ENCODE measurements at regions not wholly inside any gene's neighbourhood (a gene's known extent, or its start where the extent isn't known, plus 50 kb on each side); places are given as distances from the start of the nearest gene placed in this dataset.

DNA sequence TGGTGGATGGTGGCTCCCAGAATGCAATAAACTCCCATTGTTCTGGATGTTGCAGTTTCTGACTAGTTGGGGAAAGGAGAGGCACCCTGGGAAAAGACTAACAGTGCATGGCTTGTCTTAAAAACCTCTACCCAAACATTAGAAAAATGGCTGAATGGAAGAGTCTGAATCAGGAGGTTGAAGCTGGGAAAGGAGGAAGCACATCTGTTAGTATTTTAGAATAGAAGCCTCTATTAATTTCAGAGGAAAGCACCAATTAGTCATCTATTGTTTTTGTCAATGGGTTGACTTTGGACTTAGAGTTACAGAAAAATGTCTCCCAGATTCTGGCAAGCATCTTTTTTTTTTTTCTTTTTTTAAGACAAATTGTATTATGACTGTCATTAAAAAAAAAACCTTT is 56.1 kb upstream of the ELMO1 start:
- FAIRE-seq = no peak

GRCh38 chr7:37505750-37506353 is 57.2 kb upstream of the ELMO1 start:
- no peak for FAIRE-seq

DNA sequence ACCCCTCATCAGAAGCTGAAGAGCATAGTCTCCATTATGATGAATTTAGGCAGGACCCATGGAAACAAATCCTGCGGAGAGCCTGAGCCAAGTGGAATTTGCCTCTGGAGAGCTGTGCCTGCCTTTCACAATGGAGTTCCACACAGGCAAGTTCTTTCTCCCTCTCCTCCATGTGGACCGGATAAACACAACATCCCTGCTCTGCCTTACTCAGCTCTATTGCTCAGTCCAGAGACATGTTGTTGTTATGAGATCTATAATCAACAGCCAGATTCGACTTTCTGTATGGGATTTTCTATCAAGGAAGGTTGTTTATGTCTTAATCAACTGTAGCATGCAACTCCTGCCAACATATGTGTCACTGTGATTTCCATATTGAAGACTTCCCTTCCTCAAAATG is 59.5 kb upstream of the ELMO1 start:
- no peak for FAIRE-seq

DNA sequence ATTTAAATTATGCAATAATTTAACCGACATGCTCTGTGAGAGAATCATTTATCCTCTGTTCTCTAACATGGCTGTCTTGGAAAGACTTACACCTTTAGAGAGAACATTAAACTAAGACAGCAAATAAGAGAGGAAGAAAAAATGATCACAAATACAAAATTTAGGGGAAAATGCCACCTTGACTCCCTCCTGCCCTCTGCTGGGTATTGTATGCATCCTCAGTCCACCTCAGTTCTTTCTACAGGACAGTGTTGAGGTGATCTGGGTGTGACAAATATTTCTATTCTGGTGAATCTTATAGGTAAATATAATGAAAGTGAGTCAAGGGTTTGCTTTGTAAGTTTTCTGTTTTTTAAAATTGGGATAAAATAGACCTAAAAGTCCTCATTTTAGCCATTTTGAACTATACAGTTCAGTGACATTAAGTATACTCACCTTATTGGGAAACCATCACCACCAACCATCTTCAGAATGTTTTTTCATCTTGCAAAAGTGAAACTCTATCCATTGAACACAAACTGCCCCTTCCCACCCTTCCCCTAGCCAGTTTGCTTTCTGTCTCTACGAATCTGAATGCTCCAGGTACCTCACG is 61.5 kb upstream of the ELMO1 start:
- peak; percentile 39 for FAIRE-seq

GRCh38 chr7:37511915-37512314 is 63.3 kb upstream of the ELMO1 start:
- FAIRE-seq = no peak

- no peak for FAIRE-seq
Observed at GRCh38 chr7:37514497-37514896, 65.8 kb upstream of the ELMO1 start.

DNA sequence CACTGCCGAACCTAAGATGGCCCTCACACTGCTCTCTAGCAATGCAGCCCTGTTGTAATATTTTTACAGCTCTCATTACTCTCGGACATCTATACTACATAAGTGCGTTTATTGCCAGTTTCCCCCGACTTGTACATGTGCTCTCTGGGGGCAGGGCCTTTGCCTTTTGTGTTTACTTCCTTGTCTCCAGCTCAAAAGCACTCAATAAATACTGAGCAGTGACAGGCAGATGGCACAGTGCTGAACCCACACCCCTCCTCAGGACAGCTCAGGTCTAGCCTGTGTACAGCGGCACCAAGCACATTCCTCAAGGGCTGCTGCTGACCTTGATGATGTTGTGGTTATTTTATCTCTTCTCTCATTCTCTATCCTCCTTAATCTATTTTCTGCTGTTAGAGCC is 68.0 kb upstream of the ELMO1 start:
- no peak for FAIRE-seq

DNA sequence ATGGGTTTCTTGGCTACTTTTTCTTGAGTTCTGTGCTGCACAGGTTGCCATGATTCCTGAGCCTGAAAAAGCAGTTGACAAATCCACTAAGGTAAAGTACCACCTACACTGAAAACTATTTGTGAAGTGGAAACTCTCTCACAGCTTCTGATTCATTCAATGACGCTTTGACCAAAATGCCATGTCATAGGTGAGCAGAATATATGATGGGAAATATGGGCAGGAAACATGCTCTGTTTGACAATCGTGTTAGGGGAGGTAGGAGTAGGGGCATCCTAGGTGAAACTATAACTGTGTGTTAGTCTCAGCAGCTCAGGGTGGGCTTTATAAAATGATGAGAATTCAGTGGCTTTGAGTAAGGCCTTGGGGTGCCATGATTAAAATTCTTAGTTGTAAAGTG is 69.6 kb upstream of the ELMO1 start:
- FAIRE-seq = no peak

- no peak for FAIRE-seq
Observed at GRCh38 chr7:37524056-37524455, 75.4 kb upstream of the ELMO1 start.

GRCh38 chr7:37524797-37525196 is 76.1 kb upstream of the ELMO1 start:
- FAIRE-seq = no peak

DNA sequence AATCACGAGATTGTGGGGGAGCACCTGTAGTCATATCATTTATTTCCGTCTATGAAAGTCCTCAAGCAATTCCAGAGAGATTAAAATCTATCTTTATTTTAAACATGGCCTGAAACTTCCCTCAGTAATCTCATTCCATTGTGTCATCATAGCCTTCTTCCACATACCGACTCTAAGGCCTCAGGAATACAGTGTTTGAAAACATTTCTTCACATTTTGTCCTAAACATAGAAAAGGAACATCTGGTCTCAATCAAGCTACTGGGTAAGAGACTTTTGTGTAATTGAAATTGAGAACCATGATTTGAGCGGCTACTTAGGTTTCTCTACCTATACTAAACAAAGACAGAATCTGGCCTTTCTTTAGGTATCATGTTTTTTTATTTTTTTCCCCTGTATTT is 78.0 kb upstream of the ELMO1 start:
- FAIRE-seq = no peak

DNA sequence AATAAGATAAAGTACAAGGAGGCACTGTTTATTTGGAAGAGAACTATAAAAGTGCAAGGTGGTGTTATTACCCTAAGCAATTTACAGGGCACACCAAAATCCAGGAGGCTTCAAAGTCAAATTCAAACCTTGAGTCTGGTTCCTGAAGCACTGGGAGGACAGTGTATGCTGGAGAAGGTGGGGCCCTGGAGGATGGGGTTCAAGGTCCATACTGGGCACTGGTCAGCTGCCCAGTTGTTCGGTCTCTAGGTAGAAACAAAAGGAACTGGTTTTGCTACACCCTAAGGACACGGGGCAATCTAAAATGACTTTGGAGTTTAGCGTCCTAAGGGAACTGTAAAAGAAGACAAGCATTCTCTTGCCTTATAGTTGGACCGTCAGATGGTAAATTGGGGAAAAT is 78.4 kb upstream of the ELMO1 start:
- no peak for FAIRE-seq

- no peak for FAIRE-seq
Observed at GRCh38 chr7:37531225-37531624, 82.6 kb upstream of the ELMO1 start.

DNA sequence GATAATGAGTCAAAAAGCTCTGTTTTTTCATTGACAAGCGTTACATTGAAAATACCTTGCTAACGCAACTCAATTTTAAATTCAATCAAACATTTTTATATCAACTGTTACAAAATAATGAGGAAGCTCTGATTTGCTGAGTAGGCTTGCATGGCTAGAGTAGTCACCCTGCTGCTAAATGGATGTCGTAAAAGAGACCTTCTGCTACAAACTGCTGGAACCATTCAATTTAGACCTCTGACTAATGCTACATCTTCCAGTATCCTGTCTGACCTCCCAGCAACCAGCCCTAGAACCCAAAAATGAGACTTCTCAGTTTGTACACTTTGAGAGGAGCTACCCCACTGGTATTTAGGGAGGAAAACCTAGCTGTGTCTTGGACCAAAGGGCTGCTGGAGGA is 84.0 kb upstream of the ELMO1 start:
- no peak for FAIRE-seq

DNA sequence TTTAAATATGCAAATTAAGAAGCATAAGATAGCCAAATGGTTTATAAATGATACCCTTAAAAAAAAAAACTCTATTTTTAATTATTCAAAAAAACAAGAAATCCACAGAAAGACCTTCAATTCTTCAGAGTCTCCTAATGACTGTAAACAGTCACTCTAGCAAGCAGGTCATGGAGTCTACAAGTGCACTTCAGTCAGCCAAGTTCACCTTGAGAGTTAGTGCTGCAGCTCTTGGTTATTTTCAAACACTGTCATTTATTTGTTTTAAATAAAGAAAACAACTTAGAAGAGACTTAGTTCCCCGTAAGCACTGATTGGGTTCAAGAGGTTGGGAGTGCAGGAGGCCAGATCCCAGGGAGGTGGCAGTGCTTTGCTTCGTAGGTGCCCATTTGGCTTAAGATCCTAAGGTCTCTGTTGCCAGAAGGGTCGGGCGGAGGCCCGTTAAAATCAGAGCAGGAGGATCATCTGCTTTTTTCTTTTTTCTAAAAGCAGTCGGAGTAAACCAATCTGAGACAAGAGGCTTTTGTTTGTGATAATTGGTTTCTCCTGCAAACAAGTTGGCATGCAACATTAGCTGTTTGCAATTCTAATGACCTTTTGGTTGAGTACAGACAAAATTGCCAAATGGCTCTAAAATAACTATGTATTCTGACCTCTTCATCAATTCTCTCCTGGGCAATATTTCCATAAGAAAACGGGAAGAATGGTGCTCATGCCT is 86.4 kb upstream of the ELMO1 start:
- FAIRE-seq = no peak

GRCh38 chr7:37535841-37536240 is 87.2 kb upstream of the ELMO1 start:
- FAIRE-seq = no peak

DNA sequence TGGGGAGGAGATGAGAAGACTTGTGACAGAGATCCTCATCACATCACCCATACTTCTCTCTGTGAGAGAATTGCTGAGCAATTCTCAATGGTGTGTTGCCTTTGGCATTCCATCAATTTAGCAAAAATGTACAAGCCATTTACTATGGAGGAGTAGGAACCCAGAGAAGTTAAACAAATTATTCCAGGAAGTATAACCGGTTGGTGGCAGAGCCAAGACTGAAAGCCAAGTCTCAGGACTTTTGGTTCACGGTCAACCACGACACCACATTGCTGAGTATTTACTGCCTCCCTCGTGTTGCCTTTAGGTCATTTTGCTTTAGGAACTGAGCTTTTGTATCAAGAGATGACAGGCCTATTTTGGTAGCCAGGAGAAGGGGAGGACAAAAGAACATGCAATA is 88.0 kb upstream of the ELMO1 start:
- FAIRE-seq = no peak

GRCh38 chr7:37537439-37537838 is 88.8 kb upstream of the ELMO1 start:
- FAIRE-seq = no peak

DNA sequence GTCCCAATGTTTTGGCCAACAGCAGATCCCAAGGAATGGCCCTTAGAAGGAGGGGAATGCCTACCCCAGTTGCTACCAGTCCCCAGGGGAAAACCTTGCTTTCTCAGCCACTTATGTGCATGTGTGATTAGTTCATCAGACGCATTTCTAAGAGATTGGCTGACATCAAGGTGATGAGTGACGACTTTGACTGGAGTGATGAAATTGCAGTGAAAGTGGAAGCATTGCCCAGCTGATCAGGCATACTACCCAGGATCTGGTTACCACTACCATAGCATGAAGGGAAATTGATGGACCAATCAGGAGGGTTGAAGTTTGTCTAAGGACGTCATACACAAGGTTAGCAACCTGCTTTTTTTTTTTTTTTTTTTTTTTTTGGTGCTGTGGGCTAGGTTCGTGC is 90.3 kb upstream of the ELMO1 start:
- FAIRE-seq = no peak

DNA sequence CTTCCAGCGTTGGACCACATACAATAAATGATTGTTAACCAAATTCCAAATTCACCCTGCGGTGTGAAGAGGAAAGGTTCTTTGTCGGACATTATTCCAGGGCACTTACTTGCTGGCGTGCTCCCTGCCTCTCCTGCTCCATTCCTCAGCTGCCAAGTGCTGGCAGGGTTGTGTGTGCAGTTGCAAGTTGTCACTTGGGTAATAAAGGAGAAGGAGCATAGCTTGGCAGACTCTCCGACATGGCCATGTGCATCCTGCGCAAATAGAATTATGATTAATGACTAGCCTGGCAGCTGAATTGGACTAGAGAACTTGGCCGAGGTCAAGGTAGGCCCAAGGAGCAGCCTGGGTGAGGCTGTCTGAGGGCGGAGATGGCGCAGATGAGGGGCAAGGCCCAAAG is 92.3 kb upstream of the ELMO1 start:
- FAIRE-seq = no peak

DNA sequence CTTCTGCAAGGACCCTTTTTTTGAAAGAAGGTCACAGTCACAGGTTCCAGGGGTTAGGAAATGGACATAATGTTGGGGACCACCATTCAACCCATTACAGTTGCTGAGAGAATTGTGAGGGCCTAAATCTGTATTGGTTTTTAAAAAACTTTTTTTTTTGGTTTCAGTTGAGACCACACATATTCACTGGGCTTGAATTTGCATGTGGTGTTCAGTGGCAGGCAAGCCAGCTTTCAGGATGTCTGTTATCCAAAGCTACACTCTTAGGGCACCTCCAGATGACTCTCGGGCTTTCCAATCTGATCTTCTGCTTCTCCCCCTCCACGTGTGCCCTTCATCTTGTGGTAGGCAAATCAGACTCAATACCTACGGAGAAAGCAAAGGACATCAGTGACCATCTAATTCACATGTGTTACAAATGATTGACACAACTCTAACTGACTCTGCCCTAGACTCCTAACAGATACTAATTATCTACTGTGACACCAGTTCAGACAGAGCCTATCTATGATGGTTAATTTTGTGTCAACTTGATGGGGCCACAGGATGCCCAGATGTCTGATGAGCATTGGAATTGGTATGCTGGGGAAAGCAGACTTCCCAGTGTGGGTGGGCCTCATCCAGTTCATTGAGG is 93.3 kb upstream of the ELMO1 start:
- no peak for FAIRE-seq

GRCh38 chr7:37545619-37546534 is 97.2 kb upstream of the ELMO1 start:
- no peak for FAIRE-seq

DNA sequence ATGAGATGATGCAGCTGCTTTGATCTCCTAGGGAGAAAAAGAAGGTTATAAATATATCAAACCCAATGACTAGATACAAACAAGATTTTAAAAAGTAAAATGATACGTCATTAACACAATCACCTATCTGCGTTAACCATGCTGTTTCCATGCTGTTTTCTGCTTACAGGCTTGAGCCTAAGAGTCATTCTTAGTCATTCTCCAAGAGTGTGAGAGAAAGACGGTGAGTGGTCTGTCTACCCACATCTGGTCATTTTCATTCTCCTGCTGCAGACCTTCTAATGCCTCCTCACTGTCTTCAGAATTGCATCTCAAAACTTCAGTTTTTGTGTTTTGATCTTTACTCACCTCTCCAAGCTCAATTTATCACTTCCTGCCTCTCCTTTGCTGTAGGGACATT is 98.0 kb upstream of the ELMO1 start:
- no peak for FAIRE-seq
